ENCODE measurements at regions not wholly inside any gene's neighbourhood (a gene's known extent, or its start where the extent isn't known, plus 50 kb on each side); places are given as distances from the start of the nearest gene placed in this dataset.
"Not testable (repeated sequence)": the region's sequence is repeated elsewhere in the genome, so short reads cannot be mapped to it uniquely, and the experiment has no call there.

DNA sequence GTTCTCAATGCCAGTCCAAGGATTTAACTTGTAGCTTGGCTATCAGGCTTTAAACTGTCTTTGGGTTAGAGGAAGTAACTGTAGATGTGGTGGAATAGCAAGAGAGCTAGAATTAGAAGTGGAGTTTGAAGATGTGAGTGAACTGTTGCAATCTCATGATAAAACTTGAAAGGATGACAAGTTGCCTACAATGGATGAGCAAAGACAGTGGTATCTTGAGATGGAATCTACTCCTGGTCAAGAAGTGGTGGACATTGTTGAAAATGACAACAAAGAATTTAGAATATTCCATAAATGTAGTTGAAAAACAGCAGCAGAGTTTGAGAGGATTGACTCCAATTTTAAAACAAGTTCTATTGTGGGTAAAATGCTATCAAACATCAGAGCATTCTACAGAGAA lies 199.0 kb downstream of the DUSP6 start:
- TF ChIP-seq, protein P1, sequence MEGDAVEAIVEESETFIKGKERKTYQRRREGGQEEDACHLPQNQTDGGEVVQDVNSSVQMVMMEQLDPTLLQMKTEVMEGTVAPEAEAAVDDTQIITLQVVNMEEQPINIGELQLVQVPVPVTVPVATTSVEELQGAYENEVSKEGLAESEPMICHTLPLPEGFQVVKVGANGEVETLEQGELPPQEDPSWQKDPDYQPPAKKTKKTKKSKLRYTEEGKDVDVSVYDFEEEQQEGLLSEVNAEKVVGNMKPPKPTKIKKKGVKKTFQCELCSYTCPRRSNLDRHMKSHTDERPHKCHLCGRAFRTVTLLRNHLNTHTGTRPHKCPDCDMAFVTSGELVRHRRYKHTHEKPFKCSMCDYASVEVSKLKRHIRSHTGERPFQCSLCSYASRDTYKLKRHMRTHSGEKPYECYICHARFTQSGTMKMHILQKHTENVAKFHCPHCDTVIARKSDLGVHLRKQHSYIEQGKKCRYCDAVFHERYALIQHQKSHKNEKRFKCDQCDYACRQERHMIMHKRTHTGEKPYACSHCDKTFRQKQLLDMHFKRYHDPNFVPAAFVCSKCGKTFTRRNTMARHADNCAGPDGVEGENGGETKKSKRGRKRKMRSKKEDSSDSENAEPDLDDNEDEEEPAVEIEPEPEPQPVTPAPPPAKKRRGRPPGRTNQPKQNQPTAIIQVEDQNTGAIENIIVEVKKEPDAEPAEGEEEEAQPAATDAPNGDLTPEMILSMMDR (conservative IDR thresholded peaks at IDR 0.05; ENCODE audit: low read depth, low read length): no peak
- H3K36me3 ChIP-seq (ENCODE audit: insufficient read depth): no peaks in the 10 kb centered on the region
- H3K27me3 ChIP-seq (ENCODE audit: insufficient read depth, low read depth): no peaks in the 10 kb centered on the region
- H2AFZ ChIP-seq (ENCODE audit: low read depth): no peak overlapping the region
- H3K79me2 ChIP-seq (ENCODE audit: insufficient read depth, low read depth): no peaks in the 10 kb centered on the region
- no peak overlapping the region for H3K27ac ChIP-seq
- H4K20me1 ChIP-seq (ENCODE audit: insufficient read depth): no peaks in the 10 kb centered on the region
- no peak overlapping the region for H3K4me3 ChIP-seq (IDR thresholded peaks at IDR 0.05; ENCODE audit: insufficient read depth, low read depth, low read length)
- no peak overlapping the region for H3K4me2 ChIP-seq
- peaks cover 15% of the 10 kb centered on the region for H3K4me1 ChIP-seq (ENCODE audit: low read depth, poor library complexity, severe bottlenecking)
- H3K9ac ChIP-seq: no peak overlapping the region

- Histone ChIP-seq H2AFZ (ENCODE audit: low read depth) (no peak overlapping the region), H3K27ac (no peak overlapping the region), H3K4me2 (no peak overlapping the region)
Measured at GRCh38 chr12:89151536-89151935, 200.8 kb downstream of the DUSP6 start.

GRCh38 chr12:89150789-89151188 lies 201.5 kb downstream of the DUSP6 start:
- not testable (repeated sequence) for H3K4me1 ChIP-seq (ENCODE audit: low read depth, poor library complexity, severe bottlenecking); H3K4me2 ChIP-seq

More at GRCh38 chr12:89151536-89151935, 200.8 kb downstream of the DUSP6 start:
- no peaks in the 10 kb centered on the region for H3K36me3 ChIP-seq (ENCODE audit: insufficient read depth)
- H4K20me1 ChIP-seq (ENCODE audit: insufficient read depth): no peaks in the 10 kb centered on the region
- TF ChIP-seq, protein P1 (conservative IDR thresholded peaks at IDR 0.05; ENCODE audit: low read depth, low read length): no peak
- no peak overlapping the region for H3K4me3 ChIP-seq (IDR thresholded peaks at IDR 0.05; ENCODE audit: insufficient read depth, low read depth, low read length)
- peaks cover 3% of the 10 kb centered on the region for H3K4me1 ChIP-seq (ENCODE audit: low read depth, poor library complexity, severe bottlenecking)
- no peak overlapping the region for H3K9ac ChIP-seq
- H3K27me3 ChIP-seq (ENCODE audit: insufficient read depth, low read depth): no peaks in the 10 kb centered on the region
- H3K79me2 ChIP-seq (ENCODE audit: insufficient read depth, low read depth): no peaks in the 10 kb centered on the region

GRCh38 chr12:89140602-89141238 lies 211.6 kb downstream of the DUSP6 start:
- no peaks in the 10 kb centered on the region for H3K4me1 ChIP-seq (ENCODE audit: low read depth, poor library complexity, severe bottlenecking)
- no peaks in the 10 kb centered on the region for H3K79me2 ChIP-seq (ENCODE audit: insufficient read depth, low read depth)
- no peak overlapping the region for H3K4me2 ChIP-seq
- TF ChIP-seq, protein P1 (conservative IDR thresholded peaks at IDR 0.05; ENCODE audit: low read depth, low read length): no peak
- H4K20me1 ChIP-seq (ENCODE audit: insufficient read depth): no peaks in the 10 kb centered on the region
- H2AFZ ChIP-seq (ENCODE audit: low read depth): no peak overlapping the region
- no peak overlapping the region for H3K9ac ChIP-seq
- H3K4me3 ChIP-seq (IDR thresholded peaks at IDR 0.05; ENCODE audit: insufficient read depth, low read depth, low read length): no peak overlapping the region
- H3K36me3 ChIP-seq (ENCODE audit: insufficient read depth): no peaks in the 10 kb centered on the region
- no peak overlapping the region for H3K27ac ChIP-seq
- no peaks in the 10 kb centered on the region for H3K27me3 ChIP-seq (ENCODE audit: insufficient read depth, low read depth)

More at GRCh38 chr12:89150789-89151188, 201.5 kb downstream of the DUSP6 start:
- not testable (repeated sequence) for H3K27me3 ChIP-seq (ENCODE audit: insufficient read depth, low read depth); H3K9ac ChIP-seq; H3K27ac ChIP-seq; H4K20me1 ChIP-seq (ENCODE audit: insufficient read depth); H2AFZ ChIP-seq (ENCODE audit: low read depth); H3K36me3 ChIP-seq (ENCODE audit: insufficient read depth); H3K4me3 ChIP-seq (IDR thresholded peaks at IDR 0.05; ENCODE audit: insufficient read depth, low read depth, low read length); H3K79me2 ChIP-seq (ENCODE audit: insufficient read depth, low read depth)

DNA sequence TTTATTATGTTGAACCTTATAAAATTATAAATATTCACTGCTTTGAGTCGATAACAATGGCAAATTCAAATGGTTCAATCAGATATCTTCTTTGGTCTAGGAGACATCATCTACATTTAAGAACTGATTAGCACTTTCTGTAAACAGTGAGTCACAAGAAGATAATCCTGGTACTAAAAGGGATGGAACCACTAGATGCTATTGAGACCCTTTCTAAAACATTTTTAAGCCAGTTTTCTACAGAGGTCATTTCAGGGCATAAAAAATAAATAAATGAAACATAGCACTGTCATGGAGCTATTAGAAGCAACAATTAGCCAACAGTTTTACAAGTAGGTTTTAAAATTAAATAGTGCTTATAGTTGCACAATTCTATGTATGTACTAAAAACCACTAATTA lies 212.2 kb downstream of the DUSP6 start:
- Histone ChIP-seq H4K20me1 (ENCODE audit: insufficient read depth) (no peaks in the 10 kb centered on the region), H3K4me2 (no peak overlapping the region), H3K36me3 (ENCODE audit: insufficient read depth) (no peaks in the 10 kb centered on the region), H3K4me1 (ENCODE audit: low read depth, poor library complexity, severe bottlenecking) (no peaks in the 10 kb centered on the region), H3K79me2 (ENCODE audit: insufficient read depth, low read depth) (no peaks in the 10 kb centered on the region), H3K27me3 (ENCODE audit: insufficient read depth, low read depth) (no peaks in the 10 kb centered on the region), H3K4me3 (IDR thresholded peaks at IDR 0.05; ENCODE audit: insufficient read depth, low read depth, low read length) (no peak overlapping the region), H3K27ac (no peak overlapping the region), H2AFZ (ENCODE audit: low read depth) (no peak overlapping the region), H3K9ac (no peak overlapping the region)
- TF ChIP-seq, protein P1 (conservative IDR thresholded peaks at IDR 0.05; ENCODE audit: low read depth, low read length): no peak
